ENCODE measurements at regions not wholly inside any gene's neighbourhood (a gene's known extent, or its start where the extent isn't known, plus 50 kb on each side); places are given as distances from the start of the nearest gene placed in this dataset.

GRCh38 chr17:22654447-22654846, 962.1 kb downstream of the KCNJ18 start:
- no peak for TF ChIP-seq CTCF (IDR thresholded peaks at IDR 0.05)
- no peak for TF ChIP-seq POLR2A (IDR thresholded peaks at IDR 0.05)
- no peaks in the 10 kb centered on the region for H3K36me3 ChIP-seq
- H3K9me3 ChIP-seq: no peaks in the 10 kb centered on the region
- no peaks in the 10 kb centered on the region for H3K4me1 ChIP-seq
- no peaks in the 10 kb centered on the region for H3K27me3 ChIP-seq
- no peak overlapping the region for H3K27ac ChIP-seq
- ATAC-seq (no peak), DNase-seq (no peak)
- no peak overlapping the region for H3K4me3 ChIP-seq
- intact Hi-C loops (cut with DNase I): no loop called here
- 60% methylated on average over 3 of the region's 3 CpGs for WGBS (ENCODE audit: insufficient coverage, low coverage, low lambda C conversion rate, missing lambda C conversion rate)

GRCh38 chr17:22669721-22670120, 977.4 kb downstream of the KCNJ18 start:
- Histone ChIP-seq H3K36me3 (no peaks in the 10 kb centered on the region), H3K27me3 (no peaks in the 10 kb centered on the region), H3K9me3 (peaks cover 0 to 3% (median 0%) of the 10 kb centered on the region in 4 donors), H3K4me3 (no peak overlapping the region), H3K27ac (no peak overlapping the region), H3K4me1 (no peaks in the 10 kb centered on the region)
- TF ChIP-seq CTCF (IDR thresholded peaks at IDR 0.05): no peak
- TF ChIP-seq POLR2A (IDR thresholded peaks at IDR 0.05): no peak
- ATAC-seq (no peak), DNase-seq (peak in 1 of 3 donors; percentile 7)
- WGBS (ENCODE audit: insufficient coverage, low coverage, low lambda C conversion rate, missing lambda C conversion rate): 26% methylated on average over 3 of the region's 4 CpGs
- intact Hi-C loops (cut with DNase I): no loop called here

GRCh38 chr17:22671110-22671509, 978.8 kb downstream of the KCNJ18 start:
- ATAC-seq (no peak), DNase-seq (peak in 1 of 3 donors; percentile 21)
- H3K27ac ChIP-seq: no peak overlapping the region
- no peak overlapping the region for H3K4me3 ChIP-seq
- H3K9me3 ChIP-seq: peaks cover 0 to 6% (median 0%) of the 10 kb centered on the region in 4 donors
- WGBS (ENCODE audit: insufficient coverage, low coverage, low lambda C conversion rate, missing lambda C conversion rate): 84% methylated on average over 4 of the region's 7 CpGs
- intact Hi-C loops (cut with DNase I): no loop called here
- H3K36me3 ChIP-seq: no peaks in the 10 kb centered on the region
- no peaks in the 10 kb centered on the region for H3K27me3 ChIP-seq
- TF ChIP-seq POLR2A (IDR thresholded peaks at IDR 0.05) (no peak), CTCF (IDR thresholded peaks at IDR 0.05) (no peak)
- no peaks in the 10 kb centered on the region for H3K4me1 ChIP-seq

GRCh38 chr17:22692066-22692805, 999.9 kb downstream of the KCNJ18 start:
- TF ChIP-seq POLR2A (IDR thresholded peaks at IDR 0.05) (no peak), CTCF (IDR thresholded peaks at IDR 0.05) (no peak)
- no peaks in the 10 kb centered on the region for H3K27me3 ChIP-seq
- H3K4me1 ChIP-seq: no peaks in the 10 kb centered on the region
- peaks cover 0 to 3% (median 0%) of the 10 kb centered on the region in 4 donors for H3K9me3 ChIP-seq
- WGBS (ENCODE audit: insufficient coverage, low coverage, low lambda C conversion rate, missing lambda C conversion rate): 65% methylated on average over 17 of the region's 35 CpGs
- no peak overlapping the region for H3K4me3 ChIP-seq
- no peaks in the 10 kb centered on the region for H3K36me3 ChIP-seq
- no peak for DNase-seq
- no peak overlapping the region for H3K27ac ChIP-seq
- intact Hi-C loops (cut with DNase I): no loop called here
- no peak for ATAC-seq

All from right lobe of liver (tissue), 6 donors.